ENCODE measurements at regions not wholly inside any gene's neighbourhood (a gene's known extent, or its start where the extent isn't known, plus 50 kb on each side); places are given as distances from the start of the nearest gene placed in this dataset.
"Not testable (repeated sequence)": the region's sequence is repeated elsewhere in the genome, so short reads cannot be mapped to it uniquely, and the experiment has no call there.

DNA sequence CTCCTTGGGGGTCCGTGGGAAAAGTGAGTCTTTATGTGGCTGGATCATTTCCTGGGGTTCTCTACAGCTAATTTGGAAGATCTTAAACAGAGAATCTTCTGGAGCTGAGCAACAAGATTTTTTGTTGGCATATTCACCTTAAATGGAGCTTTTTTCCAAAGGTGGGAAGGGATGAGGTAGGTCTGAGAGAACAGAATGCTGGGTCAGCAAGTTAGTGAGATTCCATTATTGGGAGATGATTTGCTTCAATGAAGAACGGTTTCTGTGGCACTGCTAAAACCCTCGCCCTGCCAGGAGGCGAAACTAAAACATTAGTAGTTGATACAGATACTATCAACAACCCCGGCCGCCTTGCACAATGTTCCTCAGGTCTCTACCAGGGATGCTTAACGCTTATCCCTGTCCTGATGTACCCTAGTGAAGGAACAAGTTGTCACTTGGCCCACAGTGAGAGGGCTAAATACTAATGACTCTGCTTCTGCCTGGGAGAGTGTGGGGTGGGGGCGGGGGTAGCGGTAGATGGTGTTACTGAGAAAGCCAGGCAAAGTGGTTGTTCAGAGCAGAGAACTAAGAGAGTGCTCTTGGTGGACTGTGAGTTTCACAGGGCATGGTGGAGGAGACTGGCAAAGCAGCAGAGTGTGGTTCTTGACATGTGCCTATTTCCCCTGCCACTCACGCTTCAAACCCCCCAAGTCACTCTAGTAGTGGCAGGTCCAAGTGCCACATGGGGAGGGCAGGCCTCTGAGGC lies 63.7 kb upstream of the CYP2D6 start:
- no peaks in the 10 kb centered on the region for H3K9me3 ChIP-seq (ENCODE audit: control insufficient read depth, low read length)

DNA sequence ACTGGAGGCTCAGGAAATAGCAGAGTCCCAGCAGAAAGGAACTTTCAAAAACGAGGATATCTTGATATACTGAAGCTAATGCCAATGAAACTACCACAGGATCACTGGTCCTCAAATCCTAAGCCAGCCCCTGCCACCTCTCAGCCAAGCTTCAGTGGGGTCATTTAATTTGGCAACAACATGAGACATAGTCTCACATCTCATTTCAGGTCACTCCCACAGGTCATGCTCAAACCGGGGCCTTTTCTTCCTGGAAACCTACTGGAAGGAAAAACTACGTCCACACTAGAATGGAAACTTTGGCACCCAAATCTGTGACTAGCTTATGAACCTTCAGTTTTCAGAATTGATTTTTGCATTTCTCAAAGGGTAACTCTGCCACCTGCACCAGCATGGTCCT lies 61.9 kb upstream of the CYP2D6 start:
- Histone ChIP-seq H3K4me1 (ENCODE audit: control insufficient read depth, insufficient read depth, low read length) (peaks cover 17% of the 10 kb centered on the region), H3K27me3 (ENCODE audit: control insufficient read depth, insufficient read depth, low read length) (no peaks in the 10 kb centered on the region), H3K9me3 (ENCODE audit: control insufficient read depth, low read length) (no peaks in the 10 kb centered on the region), H3K9ac (ENCODE audit: low read length) (no peak overlapping the region), H3K36me3 (ENCODE audit: control insufficient read depth, insufficient read depth, low read length) (no peaks in the 10 kb centered on the region), H3K4me3 (ENCODE audit: low read length) (no peak overlapping the region)

More for the DNA sequence above, 63.7 kb upstream of the CYP2D6 start:
- Histone ChIP-seq H3K27me3 (ENCODE audit: control insufficient read depth, insufficient read depth, low read length) (no peaks in the 10 kb centered on the region), H3K4me1 (ENCODE audit: control insufficient read depth, insufficient read depth, low read length) (peaks cover 6% of the 10 kb centered on the region), H3K9ac (ENCODE audit: low read length) (no peak overlapping the region), H3K4me3 (ENCODE audit: low read length) (no peak overlapping the region), H3K36me3 (ENCODE audit: control insufficient read depth, insufficient read depth, low read length) (no peaks in the 10 kb centered on the region)

DNA sequence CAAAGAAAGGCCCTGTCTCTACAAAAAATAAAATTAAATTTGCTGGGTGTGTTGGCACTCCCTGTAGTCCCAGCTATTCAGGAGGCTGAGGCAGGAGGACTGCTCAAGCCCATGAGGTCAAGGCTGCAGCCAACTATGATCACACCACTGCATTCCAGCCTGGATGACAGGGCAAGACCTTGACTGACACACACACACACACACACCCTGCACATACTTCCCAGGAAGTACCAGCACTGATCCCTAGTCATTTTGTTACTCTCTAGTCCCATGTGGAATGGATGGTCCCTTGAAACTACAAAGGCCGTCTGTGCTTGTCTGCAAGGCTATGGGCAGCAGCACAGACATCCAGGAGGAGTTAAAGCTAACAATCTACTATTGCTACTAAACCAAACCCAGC lies 59.7 kb upstream of the CYP2D6 start:
- Histone ChIP-seq H3K9me3 (ENCODE audit: control insufficient read depth, low read length) (no peaks in the 10 kb centered on the region), H3K4me1 (ENCODE audit: control insufficient read depth, insufficient read depth, low read length) (peaks cover 26% of the 10 kb centered on the region), H3K4me3 (ENCODE audit: low read length) (no peak overlapping the region), H3K9ac (ENCODE audit: low read length) (no peak overlapping the region), H3K36me3 (ENCODE audit: control insufficient read depth, insufficient read depth, low read length) (no peaks in the 10 kb centered on the region), H3K27me3 (ENCODE audit: control insufficient read depth, insufficient read depth, low read length) (no peaks in the 10 kb centered on the region)

DNA sequence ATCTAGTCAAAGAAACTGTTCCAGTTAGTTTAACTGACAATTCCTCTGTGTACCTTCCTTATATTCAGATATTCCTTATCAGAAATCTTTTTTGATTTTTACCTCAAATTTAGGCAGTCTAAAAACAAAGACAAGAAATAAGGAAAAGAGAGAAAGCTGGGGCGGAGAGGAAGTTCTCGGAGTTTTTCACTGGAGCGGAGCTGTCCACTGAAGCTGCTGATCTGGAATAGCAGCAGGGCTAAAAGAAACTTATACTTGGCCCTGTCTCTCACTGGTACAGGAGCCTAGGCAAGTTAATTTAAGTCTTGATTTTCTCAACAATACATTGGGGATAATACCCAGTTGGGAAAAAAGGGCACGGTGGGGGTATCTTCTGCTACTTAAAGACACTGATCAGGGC lies 59.2 kb upstream of the CYP2D6 start:
- Histone ChIP-seq H3K27me3 (ENCODE audit: control insufficient read depth, insufficient read depth, low read length) (no peaks in the 10 kb centered on the region), H3K4me3 (ENCODE audit: low read length) (no peak overlapping the region), H3K36me3 (ENCODE audit: control insufficient read depth, insufficient read depth, low read length) (no peaks in the 10 kb centered on the region), H3K4me1 (ENCODE audit: control insufficient read depth, insufficient read depth, low read length) (peaks cover 31% of the 10 kb centered on the region), H3K9ac (ENCODE audit: low read length) (no peak overlapping the region), H3K9me3 (ENCODE audit: control insufficient read depth, low read length) (no peaks in the 10 kb centered on the region)

DNA sequence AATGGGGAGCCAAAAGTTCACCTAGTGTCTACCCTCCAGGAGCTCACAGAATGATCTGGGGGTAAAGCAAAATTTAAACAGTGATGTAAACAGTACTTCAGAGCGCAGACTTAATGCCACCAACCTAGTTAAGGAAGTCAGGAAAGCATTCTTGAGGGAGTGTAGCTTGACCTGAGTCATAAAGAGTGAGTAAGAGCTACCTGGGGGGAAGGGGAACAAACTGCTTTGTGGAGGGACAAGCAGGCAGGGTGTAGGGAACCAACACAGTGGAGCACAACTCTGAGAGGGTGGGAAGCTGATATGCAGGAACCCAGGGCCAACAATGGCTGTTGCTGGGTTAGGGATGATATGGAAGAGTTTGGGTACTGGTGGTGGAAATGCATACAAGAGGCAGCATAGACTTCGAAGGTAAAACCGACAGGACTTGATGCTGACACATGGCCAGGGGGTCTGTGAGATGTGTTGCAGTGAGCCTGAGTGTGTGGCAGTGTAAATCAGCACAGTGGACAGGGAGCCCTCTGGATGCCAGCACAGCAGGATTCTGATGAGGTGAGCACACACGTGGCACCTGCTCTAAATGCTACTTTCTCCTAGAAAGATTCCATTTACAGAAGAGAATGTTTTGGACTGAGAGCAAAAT lies 58.3 kb upstream of the CYP2D6 start:
- no peaks in the 10 kb centered on the region for H3K9me3 ChIP-seq (ENCODE audit: control insufficient read depth, low read length)
- H3K4me1 ChIP-seq (ENCODE audit: control insufficient read depth, insufficient read depth, low read length): peaks cover 39% of the 10 kb centered on the region
- no peak overlapping the region for H3K4me3 ChIP-seq (ENCODE audit: low read length)
- H3K27me3 ChIP-seq (ENCODE audit: control insufficient read depth, insufficient read depth, low read length): no peaks in the 10 kb centered on the region
- no peak overlapping the region for H3K9ac ChIP-seq (ENCODE audit: low read length)
- H3K36me3 ChIP-seq (ENCODE audit: control insufficient read depth, insufficient read depth, low read length): no peaks in the 10 kb centered on the region

GRCh38 chr22:42187646-42188045 lies 57.0 kb upstream of the CYP2D6 start:
- no peak overlapping the region for H3K9ac ChIP-seq (ENCODE audit: low read length)
- no peaks in the 10 kb centered on the region for H3K27me3 ChIP-seq (ENCODE audit: control insufficient read depth, insufficient read depth, low read length)
- H3K4me3 ChIP-seq (ENCODE audit: low read length): no peak overlapping the region
- no peaks in the 10 kb centered on the region for H3K36me3 ChIP-seq (ENCODE audit: control insufficient read depth, insufficient read depth, low read length)
- no peaks in the 10 kb centered on the region for H3K9me3 ChIP-seq (ENCODE audit: control insufficient read depth, low read length)
- H3K4me1 ChIP-seq (ENCODE audit: control insufficient read depth, insufficient read depth, low read length): peaks cover 46% of the 10 kb centered on the region

DNA sequence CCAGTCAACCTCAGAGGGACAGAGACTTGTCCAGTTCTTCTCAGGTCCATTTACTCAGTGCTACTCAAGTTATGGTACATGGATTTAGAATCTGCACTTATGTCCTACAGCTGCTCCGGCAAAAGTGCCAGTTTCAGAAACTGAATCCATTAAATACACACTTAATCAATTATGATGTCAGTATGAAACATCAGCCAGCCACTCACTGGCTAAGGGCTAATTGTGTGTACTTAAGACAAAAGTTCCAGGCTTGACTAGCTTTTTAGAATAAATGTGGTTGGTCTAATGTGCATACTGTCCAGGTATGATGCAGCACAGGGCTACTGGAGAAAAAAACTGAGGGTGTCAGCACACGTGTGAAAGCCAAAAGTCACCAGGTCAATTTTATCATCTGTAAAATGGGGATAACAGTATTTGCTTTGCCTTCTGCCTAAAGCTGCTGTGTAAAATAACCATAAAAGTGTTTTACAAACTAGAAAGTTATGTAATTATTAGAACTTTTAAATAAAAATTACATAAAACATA lies 55.4 kb upstream of the CYP2D6 start:
- no peaks in the 10 kb centered on the region for H3K9me3 ChIP-seq (ENCODE audit: control insufficient read depth, low read length)
- no peaks in the 10 kb centered on the region for H3K27me3 ChIP-seq (ENCODE audit: control insufficient read depth, insufficient read depth, low read length)
- no peak overlapping the region for H3K4me3 ChIP-seq (ENCODE audit: low read length)
- H3K4me1 ChIP-seq (ENCODE audit: control insufficient read depth, insufficient read depth, low read length): peaks cover 44% of the 10 kb centered on the region
- H3K9ac ChIP-seq (ENCODE audit: low read length): no peak overlapping the region
- no peaks in the 10 kb centered on the region for H3K36me3 ChIP-seq (ENCODE audit: control insufficient read depth, insufficient read depth, low read length)

- Histone ChIP-seq H3K4me1 (ENCODE audit: control insufficient read depth, insufficient read depth, low read length) (peaks cover 52% of the 10 kb centered on the region), H3K9me3 (ENCODE audit: control insufficient read depth, low read length) (no peaks in the 10 kb centered on the region), H3K9ac (ENCODE audit: low read length) (no peak overlapping the region), H3K27me3 (ENCODE audit: control insufficient read depth, insufficient read depth, low read length) (no peaks in the 10 kb centered on the region), H3K4me3 (ENCODE audit: low read length) (no peak overlapping the region), H3K36me3 (ENCODE audit: control insufficient read depth, insufficient read depth, low read length) (no peaks in the 10 kb centered on the region)
These were observed 54.2 kb upstream of the CYP2D6 start for GRCh38 chr22:42184852-42185251.

GRCh38 chr22:42183461-42184059 lies 53.0 kb upstream of the CYP2D6 start:
- peaks cover 49% of the 10 kb centered on the region for H3K4me1 ChIP-seq (ENCODE audit: control insufficient read depth, insufficient read depth, low read length)

GRCh38 chr22:42180349-42180842 lies 49.8 kb upstream of the CYP2D6 start:
- Histone ChIP-seq H3K4me1 (ENCODE audit: control insufficient read depth, insufficient read depth, low read length) (peaks cover 49% of the 10 kb centered on the region), H3K36me3 (ENCODE audit: control insufficient read depth, insufficient read depth, low read length) (peaks cover 3% of the 10 kb centered on the region), H3K4me3 (ENCODE audit: low read length) (no peak overlapping the region), H3K9me3 (ENCODE audit: control insufficient read depth, low read length) (no peaks in the 10 kb centered on the region), H3K27me3 (ENCODE audit: control insufficient read depth, insufficient read depth, low read length) (no peaks in the 10 kb centered on the region), H3K9ac (ENCODE audit: low read length) (no peak overlapping the region)

More at GRCh38 chr22:42183461-42184059, 53.0 kb upstream of the CYP2D6 start:
- not testable (repeated sequence) for H3K36me3 ChIP-seq (ENCODE audit: control insufficient read depth, insufficient read depth, low read length); H3K9me3 ChIP-seq (ENCODE audit: control insufficient read depth, low read length); H3K27me3 ChIP-seq (ENCODE audit: control insufficient read depth, insufficient read depth, low read length); H3K9ac ChIP-seq (ENCODE audit: low read length); H3K4me3 ChIP-seq (ENCODE audit: low read length)

Measured in mucosa of stomach (tissue), 1 donor.